HEK293 (cell line): ENCODE measurements at regions not wholly inside any gene's neighbourhood (a gene's known extent, or its start where the extent isn't known, plus 50 kb on each side); places are given as distances from the start of the nearest gene placed in this dataset.

Source experiments
- CTCF ChIA-PET: fragments of 350-600 bp; formaldehyde crosslinking; extraction: SDS; loops from one replicate; lab custom pipeline; 2021; ENCODE audit warnings: antibody characterized with exemption; lab: Yijun Ruan, JAX
- POLR2A ChIA-PET: fragments of 300-600 bp; formaldehyde crosslinking; extraction: SDS; loops from one replicate; lab custom pipeline; 2020; ENCODE audit warnings: antibody characterized with exemption, inconsistent platforms; lab: Yijun Ruan, JAX
- H3K27ac ChIP-seq: fragments of 200-500 bp; sonication (Bioruptor generic); 2 replicates; pipeline ENCODE4 v1.5.1; 2014; ENCODE audit warnings: low read depth, low read length, control low read depth, inconsistent platforms; ENCODE audit errors: extremely low read depth
- H3K36me3 ChIP-seq, 2 experiments: fragments of 200-500 bp in 1 of 2; sonication (Bioruptor generic) in 1 of 2; 1 replicate in 1 of 2; 2 replicates in 1 of 2; pipeline ENCODE4 v1.5.1; 2014 to 2017; ENCODE audit warnings: inconsistent platforms in 2 of 2, low read length in 2 of 2; ENCODE audit not compliant: control insufficient read depth in 2 of 2, insufficient read depth in 1 of 2
- H3K4me1 ChIP-seq: fragments of 200-500 bp; sonication (Bioruptor generic); 2 replicates; pipeline ENCODE4 v1.5.1; 2014; ENCODE audit warnings: mild to moderate bottlenecking, low read length, inconsistent platforms; ENCODE audit not compliant: control insufficient read depth, insufficient read depth
- H3K4me3 ChIP-seq: 2 replicates; pipeline ENCODE4 v1.5.1; 2011; ENCODE audit warnings: low read depth, mild to moderate bottlenecking, control low read depth, low read length, moderate library complexity
- H3K9me3 ChIP-seq: fragments of 200-500 bp; sonication (Bioruptor generic); 2 replicates; pipeline ENCODE4 v1.5.1; 2014; ENCODE audit warnings: low read depth, low read length, inconsistent platforms; ENCODE audit not compliant: control insufficient read depth, insufficient read depth
- GLIS1 ChIP-seq: fragments of 450-650 bp; formaldehyde crosslinking; IDR thresholded peaks from 2 replicates; pipeline ENCODE4 v1.5.1; 2016; ENCODE audit warnings: missing biosample characterization, missing genetic modification characterization
- GLIS2 ChIP-seq: fragments of 450-650 bp; formaldehyde crosslinking; IDR thresholded peaks from 2 replicates; pipeline ENCODE4 v1.5.1; 2016; ENCODE audit warnings: missing biosample characterization, missing genetic modification characterization
- OSR2 ChIP-seq: fragments of 450-650 bp; formaldehyde crosslinking; IDR thresholded peaks from 2 replicates; pipeline ENCODE4 v1.5.1; 2016; ENCODE audit warnings: missing biosample characterization, missing genetic modification characterization
- REPIN1 ChIP-seq: fragments of 450-650 bp; formaldehyde crosslinking; IDR thresholded peaks from 2 replicates; pipeline ENCODE4 v1.5.1; 2017; ENCODE audit warnings: missing biosample characterization, missing genetic modification characterization, low read depth
- SP7 ChIP-seq: fragments of 450-650 bp; formaldehyde crosslinking; IDR thresholded peaks from 2 replicates; pipeline ENCODE4 v1.5.1; 2016; ENCODE audit warnings: missing biosample characterization, missing genetic modification characterization
- WT1 ChIP-seq: fragments of 450-650 bp; formaldehyde crosslinking; IDR thresholded peaks from 2 replicates; pipeline ENCODE4 v1.5.1; 2016; ENCODE audit warnings: missing biosample characterization, missing genetic modification characterization
- YY1 ChIP-seq: fragments of 450-650 bp; formaldehyde crosslinking; IDR thresholded peaks from 2 replicates; pipeline ENCODE4 v1.5.1; 2018; ENCODE audit warnings: missing biosample characterization, missing genetic modification characterization
- YY2 ChIP-seq: fragments of 450-650 bp; formaldehyde crosslinking; IDR thresholded peaks from 2 replicates; pipeline ENCODE4 v1.5.1; 2016; ENCODE audit warnings: missing biosample characterization, missing genetic modification characterization
- ZBTB1 ChIP-seq: fragments of 450-650 bp; formaldehyde crosslinking; IDR thresholded peaks from 2 replicates; pipeline ENCODE4 v1.5.1; 2016; ENCODE audit warnings: missing biosample characterization, missing genetic modification characterization
- ZBTB17 ChIP-seq: fragments of 450-650 bp; formaldehyde crosslinking; IDR thresholded peaks from 2 replicates; pipeline ENCODE4 v1.5.1; 2016; ENCODE audit warnings: missing biosample characterization, missing genetic modification characterization
- ZBTB20 ChIP-seq: fragments of 450-650 bp; formaldehyde crosslinking; IDR thresholded peaks from 2 replicates; pipeline ENCODE4 v1.5.1; 2016; ENCODE audit warnings: missing biosample characterization, missing genetic modification characterization
- ZBTB8A ChIP-seq: fragments of 450-650 bp; formaldehyde crosslinking; IDR thresholded peaks from 2 replicates; pipeline ENCODE4 v1.5.1; 2016; ENCODE audit warnings: missing biosample characterization, missing genetic modification characterization
- ZFHX2 ChIP-seq: fragments of 450-650 bp; formaldehyde crosslinking; conservative IDR thresholded peaks from 2 replicates; pipeline ENCODE4 v1.5.1; 2016; ENCODE audit warnings: missing biosample characterization, missing genetic modification characterization
- ZIC2 ChIP-seq: fragments of 450-650 bp; formaldehyde crosslinking; IDR thresholded peaks from 2 replicates; pipeline ENCODE4 v1.5.1; 2016; ENCODE audit warnings: missing biosample characterization, missing genetic modification characterization
- ZNF112 ChIP-seq: fragments of 450-650 bp; formaldehyde crosslinking; IDR thresholded peaks from 2 replicates; pipeline ENCODE4 v1.5.0; 2017; ENCODE audit warnings: missing biosample characterization, missing genetic modification characterization
- ZNF114 ChIP-seq: fragments of 450-650 bp; formaldehyde crosslinking; IDR thresholded peaks from 2 replicates; pipeline ENCODE4 v1.5.0; 2017; ENCODE audit warnings: missing biosample characterization, missing genetic modification characterization
- ZNF146 ChIP-seq: fragments of 450-650 bp; formaldehyde crosslinking; IDR thresholded peaks from 2 replicates; pipeline ENCODE4 v1.5.1; 2016; ENCODE audit warnings: missing biosample characterization, missing genetic modification characterization
- ZNF175 ChIP-seq: fragments of 450-650 bp; formaldehyde crosslinking; IDR thresholded peaks from 2 replicates; pipeline ENCODE4 v1.5.1; 2016; ENCODE audit warnings: missing biosample characterization, missing genetic modification characterization
- ZNF302 ChIP-seq: fragments of 450-650 bp; formaldehyde crosslinking; IDR thresholded peaks from 2 replicates; pipeline ENCODE4 v1.5.1; 2016; ENCODE audit warnings: missing biosample characterization, missing genetic modification characterization, low read depth
- ZNF335 ChIP-seq: fragments of 450-650 bp; formaldehyde crosslinking; conservative IDR thresholded peaks from 2 replicates; pipeline ENCODE4 v1.5.1; 2016; ENCODE audit warnings: missing biosample characterization, missing genetic modification characterization
- ZNF341 ChIP-seq: fragments of 450-650 bp; formaldehyde crosslinking; IDR thresholded peaks from 2 replicates; pipeline ENCODE4; 2016; ENCODE audit warnings: low read depth, missing biosample characterization, missing genetic modification characterization
- ZNF530 ChIP-seq: fragments of 450-650 bp; formaldehyde crosslinking; IDR thresholded peaks from 2 replicates; pipeline ENCODE4 v1.5.1; 2016; ENCODE audit warnings: low read depth, missing biosample characterization, missing genetic modification characterization
- ZNF596 ChIP-seq: fragments of 450-650 bp; IDR thresholded peaks from 2 replicates; pipeline ENCODE4 v1.5.0; 2018; ENCODE audit warnings: missing biosample characterization, mild to moderate bottlenecking, missing genetic modification characterization, moderate library complexity
- ZNF600 ChIP-seq: fragments of 450-650 bp; formaldehyde crosslinking; IDR thresholded peaks from 2 replicates; pipeline ENCODE4 v1.5.1; 2016; ENCODE audit warnings: missing biosample characterization, missing genetic modification characterization
- ZNF623 ChIP-seq: fragments of 450-650 bp; formaldehyde crosslinking; IDR thresholded peaks from 2 replicates; pipeline ENCODE4 v1.5.1; 2016; ENCODE audit warnings: missing biosample characterization, missing genetic modification characterization
- ZNF664 ChIP-seq: fragments of 450-650 bp; formaldehyde crosslinking; IDR thresholded peaks from 2 replicates; pipeline ENCODE4 v1.5.1; 2016; ENCODE audit warnings: missing biosample characterization, missing genetic modification characterization
- ZNF677 ChIP-seq: fragments of 450-650 bp; IDR thresholded peaks from 2 replicates; pipeline ENCODE4 v1.5.0; 2018; ENCODE audit warnings: missing biosample characterization, mild to moderate bottlenecking, missing genetic modification characterization, moderate library complexity
- ZNF768 ChIP-seq: fragments of 450-650 bp; formaldehyde crosslinking; IDR thresholded peaks from 2 replicates; pipeline ENCODE4 v1.5.1; 2018; ENCODE audit warnings: missing biosample characterization, mild to moderate bottlenecking, missing genetic modification characterization
- ZNF777 ChIP-seq: fragments of 450-650 bp; formaldehyde crosslinking; IDR thresholded peaks from 2 replicates; pipeline ENCODE4 v1.5.1; 2017; ENCODE audit warnings: missing biosample characterization, missing genetic modification characterization, borderline replicate concordance
- ZSCAN18 ChIP-seq: fragments of 450-650 bp; formaldehyde crosslinking; IDR thresholded peaks from 2 replicates; pipeline ENCODE4 v1.5.1; 2016; ENCODE audit warnings: missing biosample characterization, missing genetic modification characterization

- TF ChIP-seq ZNF114 (tag by site-specific recombination) (no peak), ZNF596 (tag by site-specific recombination) (no peak)
Observed at GRCh38 chr16:85395207-85395912, 217.8 kb upstream of the GSE1 start (continued).

- ChIA-PET POLR2A (interaction anchor here (0.6 kb wide), 1 partner anchor 159 kb away, joined by 5 read pairs; no protein-coding TSS in a partner anchor), CTCF (interaction anchor here (0.7 to 1.8 kb wide), 7 partner anchors 20 to 281 kb away, joined by 3 to 10 read pairs (median 4); no protein-coding TSS in a partner anchor)
- H3K36me3 ChIP-seq: no peaks in the 10 kb centered on the region
- TF ChIP-seq ZNF600 (peak; percentile 59; the same call in 1 of the 2 replicates), GLIS2 (tag by site-specific recombination) (peak; percentile 21; the same call in 1 of the 2 replicates), ZBTB1 (tag by site-specific recombination) (no peak), ZNF341 (tag by site-specific recombination) (peak; percentile 47; the same call in 1 of the 2 replicates), ZFHX2 (tag by site-specific recombination) (peak; percentile 52), ZBTB17 (tag by site-specific recombination) (no peak), ZBTB8A (tag by site-specific recombination) (0 out of 2 replicates have a peak, but pooled peaks have one; percentile 34)
- H3K4me3 ChIP-seq: no peak overlapping the region
- no peak overlapping the region; the same call in 1 of the 2 replicates for H3K27ac ChIP-seq
- peaks cover 16% of the 10 kb centered on the region for H3K4me1 ChIP-seq
- no peaks in the 10 kb centered on the region for H3K9me3 ChIP-seq
Observed at GRCh38 chr16:85395913-85396878, 216.9 kb upstream of the GSE1 start.

- no peaks in the 10 kb centered on the region for H3K36me3 ChIP-seq
- no peak overlapping the region for H3K4me3 ChIP-seq
- CTCF ChIA-PET: interaction anchor here (0.7 to 1.4 kb wide), 4 partner anchors 19 to 130 kb away, joined by 3 to 6 read pairs (median 3); no protein-coding TSS in a partner anchor
- H3K27ac ChIP-seq: no peak overlapping the region
- POLR2A ChIA-PET: no interaction called here
- peaks cover 16% of the 10 kb centered on the region for H3K4me1 ChIP-seq
- H3K9me3 ChIP-seq: no peaks in the 10 kb centered on the region
- no peak for TF ChIP-seq ZNF530 (tag by site-specific recombination)
- no peak for TF ChIP-seq ZNF112 (tag by site-specific recombination)
- no peak for TF ChIP-seq WT1 (tag by site-specific recombination)
- TF ChIP-seq ZNF335: no peak
- no peak for TF ChIP-seq ZNF146 (tag by site-specific recombination)
- no peak for TF ChIP-seq REPIN1 (tag by site-specific recombination)
- TF ChIP-seq ZNF623 (tag by site-specific recombination): no peak
- peak; percentile 49 for TF ChIP-seq OSR2
- no peak for TF ChIP-seq ZNF677 (tag by site-specific recombination)
- TF ChIP-seq YY1 (tag by site-specific recombination): no peak
- 0 out of 2 replicates have a peak, but pooled peaks have one; percentile 35 for TF ChIP-seq SP7
- peak; percentile 100 for TF ChIP-seq GLIS1 (tag by site-specific recombination)
- TF ChIP-seq ZNF175 (tag by site-specific recombination): no peak
- no peak for TF ChIP-seq ZNF777 (tag by site-specific recombination)
- peak; percentile 71; the same call in 1 of the 2 replicates for TF ChIP-seq ZNF768 (tag by site-specific recombination)
- peak; percentile 100 for TF ChIP-seq ZIC2 (tag by site-specific recombination)
- TF ChIP-seq ZSCAN18 (tag by site-specific recombination): no peak
- peak; percentile 32; the same call in 1 of the 2 replicates for TF ChIP-seq GLIS2 (tag by site-specific recombination)
- 0 out of 2 replicates have a peak, but pooled peaks have one; percentile 31 for TF ChIP-seq ZBTB8A (tag by site-specific recombination)
- TF ChIP-seq ZNF664 (tag by site-specific recombination): no peak
- TF ChIP-seq ZNF302 (tag by site-specific recombination): no peak
- no peak for TF ChIP-seq YY2 (tag by site-specific recombination)
- TF ChIP-seq ZBTB20 (tag by site-specific recombination): 0 out of 2 replicates have a peak, but pooled peaks have one; percentile 6
- TF ChIP-seq ZBTB1 (tag by site-specific recombination): no peak
Observed at GRCh38 chr16:85396879-85397871, 215.9 kb upstream of the GSE1 start.
